SKM-1 treated with dmso at 0.1 percent for 144 hours (cell line): ENCODE measurements at regions not wholly inside any gene's neighbourhood (a gene's known extent, or its start where the extent isn't known, plus 50 kb on each side); places are given as distances from the start of the nearest gene placed in this dataset.

ENCODE experiments used
- DNase-seq: peaks from one replicate; lab custom pipeline; 2025; ENCODE audit not compliant: unreplicated experiment; lab: John Stamatoyannopoulos, UW

DNA sequence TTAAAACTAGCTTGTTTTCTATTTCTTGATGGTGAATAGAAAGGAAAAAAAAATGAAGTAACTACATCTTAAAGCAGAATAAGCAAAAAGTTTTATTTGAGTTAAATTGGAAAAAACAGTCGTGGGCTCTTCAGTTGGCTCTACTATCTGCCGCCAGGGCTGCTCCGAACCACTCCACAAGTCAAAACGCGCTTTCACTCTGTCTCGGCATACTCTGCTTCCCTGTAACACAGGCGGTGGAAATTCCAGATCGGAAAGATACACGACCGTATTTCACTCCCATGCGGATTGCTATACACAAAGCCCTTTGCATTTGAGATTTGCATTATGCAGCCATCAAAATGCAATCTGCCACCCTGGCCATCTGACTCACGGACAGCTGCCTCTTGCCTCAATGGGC lies 505.6 kb downstream of the IRX1 start:
- no peak for DNase-seq

DNA sequence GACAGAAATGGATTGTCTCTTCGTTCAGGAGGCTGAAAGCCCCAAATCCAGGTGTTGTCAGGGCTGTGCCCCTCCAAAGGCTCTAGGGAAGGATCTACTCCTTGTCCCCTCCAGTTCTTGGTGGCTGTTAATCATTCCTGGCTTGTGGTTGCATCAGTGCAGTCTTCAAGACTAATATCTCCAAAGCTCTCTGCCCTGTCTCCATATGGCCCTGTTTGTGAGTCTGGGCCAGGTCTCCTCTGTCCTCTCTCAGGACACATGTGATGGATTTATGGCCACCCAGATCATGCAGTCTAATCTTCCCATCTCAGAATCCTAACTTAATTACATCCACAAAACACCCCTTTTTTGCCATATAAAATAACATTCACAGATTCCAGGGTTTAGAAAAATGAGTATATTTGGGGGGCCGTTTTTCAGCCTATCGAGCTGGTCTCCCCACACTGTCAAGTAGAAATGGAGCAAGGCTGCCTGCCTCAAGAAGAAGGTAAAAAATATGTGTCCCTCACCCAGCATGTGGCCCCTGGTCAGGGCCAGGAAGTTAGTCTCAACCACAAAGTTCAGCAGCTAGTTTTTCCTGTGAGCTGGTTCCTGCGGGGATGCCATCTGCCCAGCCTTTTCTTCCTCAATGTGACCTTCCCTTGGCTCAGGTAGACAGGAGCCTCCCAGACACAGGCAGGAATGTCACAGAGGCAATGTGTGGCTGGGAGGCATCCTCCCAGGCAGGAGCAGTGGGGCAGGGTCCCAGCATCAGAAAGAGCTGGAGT lies 509.4 kb downstream of the IRX1 start:
- DNase-seq, result no peak

DNA sequence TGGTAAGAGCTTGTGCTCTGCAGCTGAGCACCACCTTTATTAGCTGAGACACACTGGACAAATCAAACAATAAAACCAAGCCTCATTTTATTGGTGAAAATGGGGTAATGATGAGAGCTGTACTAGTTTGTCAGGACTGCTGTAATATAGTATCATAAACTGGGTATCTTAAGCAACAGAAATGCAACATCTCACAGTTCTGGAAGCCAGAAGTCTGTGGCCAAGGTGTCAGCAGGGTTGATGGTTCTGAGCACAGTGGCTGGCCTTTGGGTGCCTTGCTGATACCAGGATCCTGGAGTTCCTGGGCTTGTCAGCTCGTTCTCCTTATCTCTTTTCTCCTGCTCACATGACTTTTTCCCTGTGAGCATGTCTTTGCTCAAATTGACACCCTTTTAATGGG lies 513.1 kb downstream of the IRX1 start:
- no peak for DNase-seq

DNA sequence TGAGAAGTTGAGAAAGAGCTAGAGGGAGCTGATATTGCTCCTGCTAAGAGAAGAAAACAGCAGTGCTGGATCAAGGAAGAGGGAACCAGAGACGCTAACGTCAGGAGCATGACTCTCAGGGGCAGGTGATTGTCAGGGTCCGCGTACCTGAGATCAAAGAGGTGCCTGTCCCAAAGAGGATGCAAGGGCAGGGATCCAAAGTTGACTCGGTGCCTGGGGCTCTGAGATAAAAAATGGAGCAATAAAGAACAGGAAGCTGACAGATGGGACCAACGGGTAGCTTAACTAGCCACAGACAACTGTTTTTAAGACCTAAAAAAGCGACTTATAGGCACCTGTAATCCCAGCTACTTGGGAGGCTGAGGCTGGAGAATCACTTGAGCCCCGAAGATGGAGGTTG lies 517.8 kb downstream of the IRX1 start:
- DNase-seq, result no peak

DNA sequence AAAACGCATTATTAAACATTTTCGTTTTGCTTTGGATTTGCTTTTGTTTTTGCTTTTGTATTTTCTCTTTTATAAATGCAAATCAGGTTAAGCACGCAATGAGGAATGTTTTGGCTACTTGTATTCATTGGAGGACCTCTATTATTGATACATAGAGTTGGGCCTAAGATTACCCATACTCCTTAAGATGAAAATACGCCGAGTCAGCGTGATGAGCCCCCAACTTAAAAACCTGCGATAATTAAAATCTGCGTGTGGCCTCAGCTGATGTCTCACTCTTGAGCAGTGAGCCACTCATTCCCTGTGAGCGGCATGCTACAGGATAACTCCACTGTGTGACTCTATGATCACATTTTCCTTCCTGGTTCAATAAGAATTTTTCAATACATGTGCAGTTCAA lies 518.3 kb downstream of the IRX1 start:
- no peak for DNase-seq

DNA sequence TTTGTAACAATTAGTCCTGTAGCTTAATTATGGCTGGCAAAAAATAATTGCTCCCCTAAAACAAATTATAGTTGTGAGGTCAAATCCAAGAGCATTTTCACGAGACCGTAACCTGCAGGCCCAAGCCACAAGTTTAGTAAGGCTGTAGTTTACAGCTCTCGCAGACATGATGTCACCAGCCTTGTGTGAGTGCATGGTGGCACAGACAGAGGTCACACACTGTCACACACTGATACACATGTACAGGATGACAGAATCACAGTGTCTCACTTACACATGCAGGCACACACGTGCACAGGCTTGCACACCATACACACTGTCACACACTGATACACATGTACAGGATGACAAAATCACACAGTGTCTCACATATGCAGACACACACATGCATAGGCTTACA lies 518.8 kb downstream of the IRX1 start:
- no peak for DNase-seq

DNA sequence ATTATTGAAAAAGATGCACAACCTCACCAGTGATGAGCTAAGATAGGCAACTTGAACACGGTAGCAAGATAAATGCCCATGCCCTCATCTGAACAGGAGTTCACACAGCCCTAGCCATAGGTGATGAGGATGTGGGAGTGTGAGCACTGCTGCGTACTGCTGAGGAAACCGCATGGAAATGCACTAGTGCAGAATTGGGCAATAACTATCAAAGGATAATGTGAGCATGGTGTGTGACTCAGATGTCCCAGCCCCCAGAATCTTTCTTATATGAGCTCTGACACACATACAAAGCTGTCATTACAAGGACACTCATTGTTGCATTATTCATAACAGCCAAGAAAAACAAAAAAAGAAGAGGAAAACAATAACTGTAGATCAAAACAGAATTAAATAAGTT lies 521.2 kb downstream of the IRX1 start:
- DNase-seq, result no peak

DNA sequence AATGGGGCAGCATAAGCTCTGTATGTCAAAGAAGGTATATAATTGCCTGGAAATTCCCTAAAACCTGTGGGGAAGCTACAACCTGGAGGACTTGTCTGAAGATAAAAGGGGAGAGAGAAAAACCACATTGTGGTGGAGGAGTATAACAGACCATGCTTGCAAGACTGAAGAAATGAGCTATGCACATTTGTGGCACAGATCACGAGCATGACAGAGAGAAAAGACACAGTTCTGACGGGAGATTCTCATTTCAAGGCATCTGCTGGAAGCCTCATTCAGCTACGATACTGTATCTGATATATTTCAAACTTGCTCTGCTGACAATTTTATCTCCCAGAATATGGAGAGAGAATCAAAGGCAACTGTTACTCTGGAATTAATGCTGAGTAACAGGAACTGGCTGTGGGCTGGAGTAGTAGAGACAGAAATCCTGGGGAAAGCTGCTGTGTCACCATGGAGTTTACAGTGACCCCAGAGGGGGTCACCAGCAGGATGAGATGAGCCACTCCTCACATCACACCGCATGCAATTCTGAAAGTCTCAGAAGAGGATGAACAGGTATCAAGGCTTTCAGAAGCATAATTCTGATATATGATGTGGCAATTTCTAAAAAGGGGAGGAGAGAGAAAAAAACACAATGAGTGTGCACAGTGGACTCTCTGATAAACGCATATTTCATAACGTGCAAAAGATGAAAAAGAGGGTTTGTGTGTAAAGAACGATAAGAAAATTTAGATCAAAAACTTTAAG lies 528.8 kb downstream of the IRX1 start:
- DNase-seq, result no peak

DNA sequence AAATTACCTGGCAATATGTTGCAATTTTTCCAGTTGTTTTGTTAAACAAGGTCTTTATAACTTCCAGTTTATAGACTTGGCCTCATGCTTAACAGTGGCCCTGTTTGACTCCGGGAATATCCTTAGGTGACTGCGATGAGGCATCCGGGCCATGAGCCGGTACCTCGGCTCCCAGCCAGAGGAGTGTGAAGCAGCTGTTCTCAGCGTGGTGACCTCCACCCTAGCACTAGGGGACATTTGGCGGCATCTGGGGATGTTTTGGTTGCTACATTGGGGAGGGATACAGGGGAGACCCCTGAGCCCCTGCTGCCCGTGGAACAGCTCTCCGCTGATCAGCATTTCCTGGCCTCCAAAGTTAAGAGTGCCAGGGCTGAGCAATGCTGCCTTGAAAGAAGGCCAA lies 533.4 kb downstream of the IRX1 start:
- no peak for DNase-seq

DNA sequence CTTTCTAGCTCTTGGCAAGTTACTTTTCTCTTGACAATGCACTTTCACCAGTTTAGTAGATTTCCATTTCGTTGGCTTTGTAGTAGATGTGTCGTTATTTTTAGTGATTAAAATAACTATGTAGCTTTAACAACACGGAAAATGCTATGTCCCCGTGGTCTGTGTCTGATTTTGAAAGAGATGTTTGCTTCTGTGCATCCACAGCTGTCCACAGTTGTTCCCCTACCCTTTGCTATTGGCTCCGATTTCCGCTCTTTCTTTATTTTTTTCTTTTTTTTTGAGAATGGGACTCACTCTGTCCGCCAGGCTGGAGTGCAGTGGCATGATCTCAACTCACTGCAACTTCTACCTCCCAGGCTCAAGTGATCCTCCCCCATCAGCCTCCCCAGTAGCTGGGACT lies 533.9 kb downstream of the IRX1 start:
- no peak for DNase-seq

DNA sequence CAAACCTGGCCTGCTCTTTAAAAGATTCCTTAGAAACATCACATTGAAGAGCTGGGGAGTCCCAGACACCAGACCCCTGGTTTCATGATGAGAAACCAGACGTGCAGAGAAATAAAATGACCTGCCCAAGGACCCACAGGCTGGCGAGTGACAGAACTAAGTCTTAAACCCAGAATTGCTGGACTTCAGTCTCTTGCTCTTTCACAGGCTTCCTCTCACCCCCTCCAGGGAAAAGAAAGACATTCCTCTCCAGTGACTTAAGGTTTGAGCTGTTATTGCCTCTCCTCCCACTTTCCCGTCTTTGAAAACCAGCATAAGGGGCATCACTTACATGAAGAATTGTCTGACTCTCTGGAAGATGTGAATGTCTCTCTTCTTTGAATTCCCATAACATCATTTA lies 535.2 kb downstream of the IRX1 start:
- DNase-seq, result no peak

DNA sequence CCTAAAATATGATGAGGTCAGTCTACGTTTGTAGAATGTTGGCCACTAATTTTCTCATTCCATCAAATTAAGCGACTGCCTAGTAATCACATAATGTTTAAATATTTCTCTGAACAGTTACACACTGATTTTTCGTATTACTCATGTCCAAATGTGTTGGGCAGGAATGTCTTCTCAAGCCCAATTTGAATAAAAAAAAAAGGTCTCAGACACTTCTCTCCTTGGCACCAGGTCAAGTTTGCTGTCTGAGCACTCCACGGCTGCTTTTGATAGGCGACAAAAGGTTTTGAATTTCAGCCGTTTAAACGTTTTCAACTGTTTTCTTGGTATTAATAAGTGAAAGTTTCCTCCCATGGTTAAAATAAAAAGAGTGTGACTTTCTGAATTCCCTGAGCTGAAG lies 542.1 kb downstream of the IRX1 start:
- DNase-seq, result no peak

DNA sequence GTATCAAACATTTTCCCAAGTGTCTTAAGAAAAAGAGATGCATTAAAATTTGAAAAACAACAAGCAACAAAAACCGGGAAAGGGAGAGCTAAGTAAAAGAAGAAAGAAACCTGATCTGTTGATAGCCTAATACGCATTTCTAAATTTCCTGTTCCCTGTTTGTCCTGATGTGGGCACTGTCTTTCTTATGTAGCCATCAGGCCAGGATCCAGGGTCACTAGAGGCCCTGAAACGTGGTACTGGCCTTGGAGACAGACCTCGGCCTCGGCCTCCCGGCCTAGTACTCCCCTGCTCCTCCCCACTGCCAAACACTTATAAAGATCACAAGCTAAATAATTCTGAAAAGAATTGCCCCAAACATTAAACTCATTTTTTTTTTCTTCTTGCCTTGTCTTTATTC lies 547.2 kb downstream of the IRX1 start:
- no peak for DNase-seq

DNA sequence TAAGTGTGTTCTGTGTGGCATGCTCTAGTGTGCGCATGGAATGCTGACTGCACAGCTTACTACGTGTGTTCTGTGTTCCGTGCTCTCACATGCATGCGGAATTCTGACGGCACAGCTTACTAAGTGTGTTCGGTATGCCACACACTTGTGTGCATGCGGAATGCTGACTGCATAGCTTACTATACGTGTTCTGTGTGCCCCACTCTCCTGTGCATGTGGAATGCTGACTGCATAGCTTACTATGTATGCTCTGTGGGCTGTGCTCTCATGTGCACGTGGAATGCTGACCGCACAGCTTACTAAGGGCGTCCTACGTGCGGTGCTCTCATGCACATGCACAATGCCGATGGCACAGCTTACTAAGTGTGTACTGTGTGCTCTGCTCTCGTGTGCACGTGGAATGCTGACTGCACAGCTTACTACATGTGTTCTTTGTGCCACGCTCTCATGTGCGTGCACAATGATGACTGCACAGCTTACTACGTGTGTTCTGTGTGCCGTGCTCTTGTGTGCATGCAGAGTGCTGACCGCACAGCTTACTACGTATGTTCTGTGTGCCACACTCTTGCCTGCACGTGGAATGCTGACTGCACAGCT lies 548.9 kb downstream of the IRX1 start:
- no peak for DNase-seq

DNA sequence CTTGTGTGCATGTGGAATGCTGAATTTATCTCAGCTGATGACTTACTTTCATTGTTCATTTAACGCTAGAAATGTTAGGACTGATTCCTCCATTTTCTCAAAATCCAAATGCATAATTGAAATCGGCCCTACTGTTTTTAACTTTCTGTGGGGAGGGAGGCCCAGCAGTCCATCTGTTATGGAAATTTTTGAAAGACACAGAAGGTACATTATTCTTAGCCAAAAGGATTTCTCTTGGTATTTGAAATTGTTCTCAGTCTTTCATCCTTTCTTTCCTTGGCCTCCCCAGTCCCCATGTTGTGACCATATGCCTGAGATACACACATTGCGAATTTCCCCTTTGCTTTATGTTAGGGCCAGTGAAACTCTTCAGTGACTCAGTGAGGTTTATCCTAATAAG lies 549.9 kb downstream of the IRX1 start:
- DNase-seq, result no peak

DNA sequence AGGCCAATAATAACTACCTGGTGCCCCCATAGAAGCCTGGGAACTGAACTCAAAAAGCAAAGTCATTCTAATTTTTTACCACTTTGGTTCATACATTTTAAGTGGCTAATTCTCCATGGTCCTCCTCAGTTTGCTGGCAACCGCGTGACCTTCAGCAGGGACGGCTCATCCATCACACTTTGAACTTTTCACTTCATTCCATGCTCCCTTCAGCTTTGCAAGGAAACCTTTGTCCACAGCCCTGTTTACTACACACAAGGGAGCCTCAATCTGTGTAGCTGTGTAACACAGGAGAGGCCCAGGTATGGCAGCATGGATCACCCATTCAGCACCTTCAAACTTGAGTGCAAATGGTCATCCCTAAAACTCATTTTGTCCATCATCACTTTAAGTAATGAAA lies 552.4 kb downstream of the IRX1 start:
- DNase-seq, result no peak

DNA sequence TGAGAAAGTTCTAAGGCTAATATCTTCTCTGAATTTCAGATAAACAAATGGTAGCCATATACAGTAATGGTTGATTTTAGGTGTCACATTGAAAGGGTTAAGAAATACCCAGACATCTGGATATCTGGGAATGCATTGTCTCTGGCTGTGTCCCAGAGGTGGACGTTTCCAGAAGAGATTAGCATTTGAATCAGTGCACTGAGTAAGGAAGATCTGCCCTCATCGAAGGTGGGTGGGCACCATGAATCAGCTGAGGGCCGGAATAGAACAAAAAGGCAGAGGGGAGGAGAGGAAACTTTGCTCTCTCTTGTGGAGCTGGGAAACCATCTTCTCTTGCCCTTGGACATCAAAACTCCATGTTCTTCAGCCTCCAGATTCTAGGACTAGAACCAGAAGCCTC lies 554.4 kb downstream of the IRX1 start:
- DNase-seq, result no peak

DNA sequence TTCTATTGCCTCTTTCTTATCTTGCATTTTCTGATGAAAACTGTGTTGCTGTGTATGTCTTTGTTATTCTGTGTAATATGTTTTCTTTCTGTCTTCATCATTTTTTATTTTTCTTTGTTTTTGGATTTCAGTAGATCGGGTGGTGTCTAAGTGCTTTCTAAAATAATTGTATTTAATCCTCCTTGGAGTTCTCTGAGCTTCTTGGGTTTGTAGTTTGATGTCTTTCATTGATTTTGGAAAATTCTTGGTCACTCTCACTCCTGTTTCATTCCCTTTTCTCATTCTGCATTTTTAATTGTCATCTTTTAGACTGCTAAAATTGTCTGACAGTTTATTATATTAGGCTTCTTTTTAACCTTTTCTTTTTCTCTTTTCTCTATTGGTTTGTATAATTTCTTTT lies 560.5 kb downstream of the IRX1 start:
- DNase-seq, result no peak

DNA sequence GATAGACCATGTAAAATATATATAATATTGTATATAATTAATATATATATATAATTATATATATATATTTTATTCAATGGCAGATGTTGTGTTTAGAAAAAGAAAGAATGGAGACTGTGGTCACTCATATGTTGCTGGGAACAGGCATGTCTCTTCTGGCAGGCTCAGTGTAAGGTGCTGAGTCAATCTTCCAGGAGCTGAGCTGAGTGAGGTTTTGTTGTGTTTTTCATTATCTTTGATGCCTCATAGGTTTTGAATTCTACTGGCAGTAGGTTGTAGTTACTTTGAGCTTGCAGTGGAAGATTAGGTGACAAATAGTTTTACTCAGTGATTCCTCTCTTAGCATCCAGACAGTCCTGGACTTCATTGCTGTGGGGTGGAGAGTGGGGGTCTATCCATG lies 561.3 kb downstream of the IRX1 start:
- no peak for DNase-seq

DNA sequence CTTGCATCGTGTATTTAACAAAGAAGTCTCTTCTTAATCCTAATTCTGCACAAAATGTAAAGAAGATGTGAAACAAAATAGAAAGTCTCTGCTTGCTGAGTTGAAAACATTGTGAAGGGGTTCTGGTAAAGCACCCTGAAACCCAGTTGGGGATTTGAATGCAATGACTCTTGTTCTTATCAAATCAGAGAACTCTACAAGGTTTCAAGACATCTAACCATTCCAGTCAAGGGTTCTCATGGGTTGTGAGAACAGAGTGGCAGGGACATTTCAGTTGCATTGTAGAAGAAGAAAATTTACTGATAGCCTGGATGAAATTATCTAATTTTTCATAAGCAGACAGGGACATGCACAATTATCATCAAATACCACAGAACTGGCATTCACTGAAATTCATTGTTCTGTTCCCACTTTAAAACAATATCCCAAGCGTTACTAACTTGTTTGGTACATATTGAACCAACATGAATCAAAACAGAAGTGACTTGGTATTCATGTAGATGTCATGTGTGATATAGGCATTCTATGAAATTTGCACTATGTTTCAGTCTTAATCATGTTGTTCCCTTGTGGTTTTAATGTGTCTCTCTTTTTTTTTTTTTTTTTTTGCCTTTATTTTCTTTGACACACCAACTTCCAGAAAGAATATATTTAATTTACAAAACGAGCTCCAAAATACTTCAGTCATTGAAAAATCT lies 563.3 kb downstream of the IRX1 start:
- no peak for DNase-seq

DNA sequence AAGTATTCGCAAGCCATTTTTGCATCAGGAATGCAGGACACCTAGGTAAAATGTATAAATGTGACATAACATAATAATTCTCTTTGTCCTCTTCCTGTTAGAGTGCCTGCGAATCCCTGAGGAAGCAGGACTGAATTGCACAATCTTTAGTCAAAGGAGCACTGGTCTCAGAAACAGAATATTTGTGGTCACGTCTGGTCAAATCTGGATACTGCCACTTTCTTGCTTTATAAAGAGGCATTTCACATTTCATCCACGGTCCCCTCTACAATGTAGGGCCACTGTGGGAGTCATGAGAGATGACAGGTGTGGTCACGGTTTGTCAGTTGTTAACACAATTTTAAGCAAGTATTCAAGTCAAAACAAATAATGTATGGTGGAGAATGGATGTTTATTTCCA lies 564.0 kb downstream of the IRX1 start:
- DNase-seq, result no peak

DNA sequence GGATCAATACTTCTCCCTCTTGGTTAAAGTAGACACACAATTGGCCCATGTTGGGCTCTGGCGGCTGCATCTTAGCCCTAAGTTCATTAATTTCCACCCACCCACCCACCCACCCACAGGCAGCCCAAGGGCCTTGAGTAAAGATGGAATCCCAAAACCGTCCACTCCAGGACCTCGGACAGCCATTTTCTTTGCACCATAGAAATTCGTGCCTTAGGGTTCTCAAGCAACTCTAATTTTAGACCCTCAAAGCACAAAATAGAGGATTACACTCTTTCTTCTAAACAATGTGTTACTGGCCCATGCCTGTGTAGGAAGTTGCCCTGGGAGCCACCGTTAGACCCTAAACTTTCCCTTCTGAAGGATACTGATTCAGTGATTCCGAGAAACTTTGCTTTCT lies 568.5 kb downstream of the IRX1 start:
- no peak for DNase-seq
